ENCODE measurements at regions not wholly inside any gene's neighbourhood (a gene's known extent, or its start where the extent isn't known, plus 50 kb on each side); places are given as distances from the start of the nearest gene placed in this dataset.

- Histone ChIP-seq H3K18ac (ENCODE audit: insufficient read length, low read depth, low read length) (no peak overlapping the region), H3K4me1 (ENCODE audit: insufficient read depth, low read length) (no peaks in the 10 kb centered on the region), H4K20me1 (ENCODE audit: control insufficient read depth, insufficient read depth, insufficient read length) (no peaks in the 10 kb centered on the region), H4K5ac (ENCODE audit: insufficient read length, low read depth, low read length) (no peak overlapping the region), H3K14ac (ENCODE audit: insufficient read depth, low read length) (no peak overlapping the region), H3K79me2 (ENCODE audit: insufficient read depth, low read length) (no peaks in the 10 kb centered on the region), H2BK12ac (ENCODE audit: insufficient read length, low read depth, low read length) (no peak overlapping the region), H3K9me3 (ENCODE audit: control insufficient read depth, low read depth, low read length) (no peaks in the 10 kb centered on the region), H3K79me1 (ENCODE audit: insufficient read depth, low read depth, low read length, poor library complexity, severe bottlenecking) (no peaks in the 10 kb centered on the region), H3K23ac (ENCODE audit: insufficient read length, low read depth, low read length) (no peak overlapping the region), H3K56ac (ENCODE audit: insufficient read length, low read depth, low read length) (no peak overlapping the region), H4K8ac (replicated peaks; ENCODE audit: insufficient read length, low read depth, low read length) (no peak overlapping the region), H3K9ac (ENCODE audit: extremely low read depth, insufficient read length, low read length) (no peak overlapping the region), H3K4ac (ENCODE audit: low read depth, low read length) (no peak overlapping the region), H4K91ac (ENCODE audit: insufficient read length, low read depth, low read length) (no peak overlapping the region), H3K27ac (ENCODE audit: insufficient read length, low read depth, low read length) (no peak overlapping the region), H3K4me2 (ENCODE audit: insufficient read depth, insufficient read length, low read length) (no peak overlapping the region), H2AK5ac (ENCODE audit: insufficient read length, low read length) (no peak overlapping the region), H2BK5ac (ENCODE audit: insufficient read length, low read length) (no peak overlapping the region), H2BK15ac (ENCODE audit: low read depth, low read length) (no peak overlapping the region), H2AFZ (ENCODE audit: low read length) (no peak overlapping the region), H2BK120ac (ENCODE audit: low read depth, low read length, poor library complexity, severe bottlenecking) (no peak overlapping the region), H3K23me2 (ENCODE audit: insufficient read length, low read depth, low read length, poor library complexity, severe bottlenecking) (no peaks in the 10 kb centered on the region), H2BK20ac (ENCODE audit: low read depth, low read length, poor library complexity, severe bottlenecking) (no peak overlapping the region), H3K27me3 (ENCODE audit: insufficient read depth, low read length) (no peaks in the 10 kb centered on the region), H3T11ph (ENCODE audit: low read length) (no peak overlapping the region)
- Mint-ChIP-seq H3K4me1 (no peaks in the 10 kb centered on the region), H3K4me3 (no peak overlapping the region), H3K9me3 (no peaks in the 10 kb centered on the region), H3K27ac (peak overlapping the region in 1 of 3 experiments; percentile 25; a peak in 1 of 7 replicates), H3K36me3 (ENCODE audit: insufficient read depth in 1 of 3, low read depth in 3 of 3) (no peaks in the 10 kb centered on the region), H3K27me3 (ENCODE audit: low read depth) (no peaks in the 10 kb centered on the region)
- DNase-seq: no peak
- no CpG with 5 or more reads among the region's 6 CpGs for WGBS (ENCODE audit: extremely low coverage, insufficient read length, low lambda C conversion rate)
- TF ChIP-seq CTCF (conservative IDR thresholded peaks at IDR 0.05): no peak
Measured at GRCh38 chr12:127923501-127923900, 343.5 kb upstream of the TMEM132C start.

Data from H9 (cell line).